Tibial artery (tissue), 4 donors: ENCODE measurements at regions not wholly inside any gene's neighbourhood (a gene's known extent, or its start where the extent isn't known, plus 50 kb on each side); places are given as distances from the start of the nearest gene placed in this dataset.

ENCODE experiments used
- DNase-seq, 2 donors: peaks; one replicate each; pipeline ENCODE4 v3.0.0-alpha.2; 2019
- H3K27ac ChIP-seq, 2 donors: fragments of 200-600 bp; sonication (generic) in 1 of 2; 1 replicate in 1 of 2; 2 replicates in 1 of 2; pipeline ENCODE4 v1.5.1; 2018 to 2019; ENCODE audit warnings: mild to moderate bottlenecking in 1 of 2
- H3K27me3 ChIP-seq, 2 donors: fragments of 200-600 bp; sonication (generic) in 1 of 2; one replicate each; pipeline versions ENCODE4 v1.5.1 to v1.6.0; 2016 to 2019
- H3K36me3 ChIP-seq, 3 donors: fragments of 200-600 bp; sonication (generic) in 2 of 3; one replicate each; pipeline ENCODE4 v1.5.1; 2016 to 2019; ENCODE audit warnings: mild to moderate bottlenecking in 2 of 3
- H3K4me1 ChIP-seq, 4 donors: fragments of 200-600 bp; sonication (generic) in 2 of 4; 1 replicate in 3 of 4; 2 replicates in 1 of 4; pipeline ENCODE4 v1.5.1; 2016 to 2019
- H3K4me3 ChIP-seq, 2 donors: fragments of 200-600 bp; sonication (generic) in 1 of 2; 1 replicate in 1 of 2; 2 replicates in 1 of 2; pipeline ENCODE4 v1.5.1; 2018 to 2019; ENCODE audit warnings: mild to moderate bottlenecking in 2 of 2
- H3K9me3 ChIP-seq, 3 donors: fragments of 200-600 bp; sonication (generic) in 1 of 3; one replicate each; pipeline ENCODE4 v1.5.1; 2016 to 2019
- CTCF ChIP-seq, 2 experiments: fragments of 200-600 bp in 1 of 2; fragments of 450-650 bp in 1 of 2; IDR thresholded peaks; one replicate each; pipeline ENCODE4 v1.5.1; 2017 to 2019; ENCODE audit warnings: antibody characterized with exemption in 2 of 2, mild to moderate bottlenecking in 1 of 2, moderate library complexity in 1 of 2
- intact Hi-C: fragments of 100-400 bp; cut with DNase I; formaldehyde crosslinking; loops from one replicate; pipeline ENCODE4 v1.15.0; 2023; ENCODE audit warnings: low total_unique reads

GRCh38 chr5:74113196-74113540 is 487.2 kb downstream of the ARHGEF28 start:
- no peak overlapping the region for H3K27ac ChIP-seq
- no peak for DNase-seq
- H3K4me3 ChIP-seq: no peak overlapping the region
- no peaks in the 10 kb centered on the region for H3K27me3 ChIP-seq
- TF ChIP-seq CTCF (IDR thresholded peaks at IDR 0.05): no peak
- H3K36me3 ChIP-seq: no peaks in the 10 kb centered on the region
- no peaks in the 10 kb centered on the region for H3K4me1 ChIP-seq
- no peaks in the 10 kb centered on the region for H3K9me3 ChIP-seq
- intact Hi-C loops: no loop called here

GRCh38 chr5:74112372-74113195 is 486.6 kb downstream of the ARHGEF28 start:
- Histone ChIP-seq H3K4me1 (no peaks in the 10 kb centered on the region), H3K9me3 (no peaks in the 10 kb centered on the region), H3K4me3 (no peak overlapping the region), H3K36me3 (no peaks in the 10 kb centered on the region), H3K27me3 (no peaks in the 10 kb centered on the region), H3K27ac (no peak overlapping the region)
- intact Hi-C loops: no loop called here
- no peak for TF ChIP-seq CTCF (IDR thresholded peaks at IDR 0.05)
- no peak for DNase-seq

GRCh38 chr5:74111764-74112163 is 485.8 kb downstream of the ARHGEF28 start:
- no peak for TF ChIP-seq CTCF (IDR thresholded peaks at IDR 0.05)
- H3K4me3 ChIP-seq: no peak overlapping the region
- H3K27me3 ChIP-seq: no peaks in the 10 kb centered on the region
- H3K4me1 ChIP-seq: no peaks in the 10 kb centered on the region
- no peaks in the 10 kb centered on the region for H3K36me3 ChIP-seq
- H3K9me3 ChIP-seq: no peaks in the 10 kb centered on the region
- intact Hi-C loops: no loop called here
- H3K27ac ChIP-seq: no peak overlapping the region
- no peak for DNase-seq

GRCh38 chr5:74109344-74109743 is 483.3 kb downstream of the ARHGEF28 start:
- Histone ChIP-seq H3K4me1 (no peaks in the 10 kb centered on the region), H3K4me3 (no peak overlapping the region), H3K27ac (no peak overlapping the region), H3K9me3 (no peaks in the 10 kb centered on the region), H3K27me3 (no peaks in the 10 kb centered on the region), H3K36me3 (no peaks in the 10 kb centered on the region)
- TF ChIP-seq CTCF (IDR thresholded peaks at IDR 0.05): no peak
- DNase-seq: no peak
- intact Hi-C loops: no loop called here

- no peak for TF ChIP-seq CTCF (IDR thresholded peaks at IDR 0.05)
- Histone ChIP-seq H3K4me3 (no peak overlapping the region), H3K27ac (no peak overlapping the region), H3K4me1 (no peaks in the 10 kb centered on the region), H3K36me3 (no peaks in the 10 kb centered on the region), H3K27me3 (no peaks in the 10 kb centered on the region), H3K9me3 (no peaks in the 10 kb centered on the region)
- intact Hi-C loops: no loop called here
- DNase-seq: peak; percentile 65 to 70
These were observed 481.9 kb downstream of the ARHGEF28 start for GRCh38 chr5:74107899-74108298.
